Suprapubic skin (tissue), 4 donors: ENCODE measurements at regions not wholly inside any gene's neighbourhood (a gene's known extent, or its start where the extent isn't known, plus 50 kb on each side); places are given as distances from the start of the nearest gene placed in this dataset.

Experiments used
- EP300 ChIP-seq: sonication (generic); formaldehyde crosslinking; IDR thresholded peaks from one replicate; pipeline ENCODE4 v1.6.1; 2017; ENCODE audit warnings: antibody characterized with exemption
- POLR2A ChIP-seq, 2 donors: fragments of 450-650 bp; IDR thresholded peaks; one replicate each; pipeline ENCODE4 v1.6.1; 2017; ENCODE audit warnings: antibody characterized with exemption in 2 of 2, mild to moderate bottlenecking in 2 of 2, moderate library complexity in 2 of 2
- POLR2AphosphoS5 ChIP-seq, 3 donors: sonication (generic); formaldehyde crosslinking; IDR thresholded peaks; one replicate each; pipeline ENCODE4 v1.6.1; 2017; ENCODE audit warnings: antibody characterized with exemption in 3 of 3
- TF ChIP-seq, protein P1 (sequence below), 2 donors: fragments of 200-600 bp in 1 of 2; fragments of 450-650 bp in 1 of 2; sonication (generic) in 1 of 2; IDR thresholded peaks; one replicate each; pipeline ENCODE4 v1.5.1; 2016 to 2019; ENCODE audit warnings: antibody characterized with exemption in 2 of 2, mild to moderate bottlenecking in 1 of 2, moderate library complexity in 1 of 2

DNA sequence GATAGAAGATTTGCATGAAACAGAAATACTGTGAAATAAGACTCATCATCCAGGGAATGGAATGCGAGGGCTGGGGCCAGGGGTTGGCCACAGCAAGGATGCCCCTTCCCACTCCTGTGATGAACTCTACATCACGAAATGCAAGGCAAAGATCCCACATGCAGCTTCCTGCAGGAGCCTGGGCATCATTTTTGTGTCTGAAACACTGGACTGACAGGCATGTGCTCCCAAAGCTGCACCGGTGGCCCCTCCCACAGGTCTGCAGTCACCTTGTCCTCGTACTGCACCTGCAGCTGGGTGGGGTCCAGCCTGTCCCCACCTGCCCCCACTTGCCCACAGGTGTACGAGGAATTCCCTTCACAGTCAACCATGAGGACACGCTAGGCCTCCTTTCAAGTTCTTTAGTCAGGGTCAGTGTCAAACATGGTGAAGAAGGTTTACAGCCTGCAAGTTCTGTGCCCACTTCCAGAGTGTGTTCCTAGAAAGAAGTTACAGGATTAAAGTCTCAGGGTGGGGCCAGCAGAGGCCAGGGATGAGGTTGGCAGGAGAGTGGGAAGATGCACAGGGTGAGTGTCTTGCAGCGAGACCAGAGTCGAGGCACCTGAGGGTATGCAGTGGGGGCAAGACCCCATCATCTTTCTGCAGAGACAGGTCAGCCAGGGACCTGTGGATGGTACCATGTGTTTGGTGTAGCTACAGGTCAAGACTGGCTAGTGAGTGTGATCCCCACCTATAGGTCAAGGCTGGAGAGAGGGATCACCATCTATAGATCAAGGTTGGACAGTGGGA, 155.0 kb upstream of the IRX2 start:
- TF ChIP-seq POLR2AphosphoS5 (IDR thresholded peaks at IDR 0.05) (no peak), EP300 (no peak), POLR2A (IDR thresholded peaks at IDR 0.05) (no peak)
- TF ChIP-seq, protein P1, sequence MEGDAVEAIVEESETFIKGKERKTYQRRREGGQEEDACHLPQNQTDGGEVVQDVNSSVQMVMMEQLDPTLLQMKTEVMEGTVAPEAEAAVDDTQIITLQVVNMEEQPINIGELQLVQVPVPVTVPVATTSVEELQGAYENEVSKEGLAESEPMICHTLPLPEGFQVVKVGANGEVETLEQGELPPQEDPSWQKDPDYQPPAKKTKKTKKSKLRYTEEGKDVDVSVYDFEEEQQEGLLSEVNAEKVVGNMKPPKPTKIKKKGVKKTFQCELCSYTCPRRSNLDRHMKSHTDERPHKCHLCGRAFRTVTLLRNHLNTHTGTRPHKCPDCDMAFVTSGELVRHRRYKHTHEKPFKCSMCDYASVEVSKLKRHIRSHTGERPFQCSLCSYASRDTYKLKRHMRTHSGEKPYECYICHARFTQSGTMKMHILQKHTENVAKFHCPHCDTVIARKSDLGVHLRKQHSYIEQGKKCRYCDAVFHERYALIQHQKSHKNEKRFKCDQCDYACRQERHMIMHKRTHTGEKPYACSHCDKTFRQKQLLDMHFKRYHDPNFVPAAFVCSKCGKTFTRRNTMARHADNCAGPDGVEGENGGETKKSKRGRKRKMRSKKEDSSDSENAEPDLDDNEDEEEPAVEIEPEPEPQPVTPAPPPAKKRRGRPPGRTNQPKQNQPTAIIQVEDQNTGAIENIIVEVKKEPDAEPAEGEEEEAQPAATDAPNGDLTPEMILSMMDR (IDR thresholded peaks at IDR 0.05) = no peak
